ENCODE measurements at regions not wholly inside any gene's neighbourhood (a gene's known extent, or its start where the extent isn't known, plus 50 kb on each side); places are given as distances from the start of the nearest gene placed in this dataset.

- no peak for FAIRE-seq
- no peak for DNase-seq (ENCODE audit: insufficient read length, low spot score)
Observed at GRCh38 chr3:124459678-124460077, 270.6 kb upstream of the UMPS start.

GRCh38 chr3:124461126-124461525, 269.1 kb upstream of the UMPS start:
- DNase-seq (ENCODE audit: insufficient read length, low spot score) (no peak), FAIRE-seq (no peak)

GRCh38 chr3:124461838-124462632, 268.2 kb upstream of the UMPS start:
- DNase-seq (ENCODE audit: insufficient read length, low spot score) (no peak), FAIRE-seq (no peak)

GRCh38 chr3:124463234-124463633, 267.0 kb upstream of the UMPS start:
- FAIRE-seq (no peak), DNase-seq (ENCODE audit: insufficient read length, low spot score) (no peak)

DNA sequence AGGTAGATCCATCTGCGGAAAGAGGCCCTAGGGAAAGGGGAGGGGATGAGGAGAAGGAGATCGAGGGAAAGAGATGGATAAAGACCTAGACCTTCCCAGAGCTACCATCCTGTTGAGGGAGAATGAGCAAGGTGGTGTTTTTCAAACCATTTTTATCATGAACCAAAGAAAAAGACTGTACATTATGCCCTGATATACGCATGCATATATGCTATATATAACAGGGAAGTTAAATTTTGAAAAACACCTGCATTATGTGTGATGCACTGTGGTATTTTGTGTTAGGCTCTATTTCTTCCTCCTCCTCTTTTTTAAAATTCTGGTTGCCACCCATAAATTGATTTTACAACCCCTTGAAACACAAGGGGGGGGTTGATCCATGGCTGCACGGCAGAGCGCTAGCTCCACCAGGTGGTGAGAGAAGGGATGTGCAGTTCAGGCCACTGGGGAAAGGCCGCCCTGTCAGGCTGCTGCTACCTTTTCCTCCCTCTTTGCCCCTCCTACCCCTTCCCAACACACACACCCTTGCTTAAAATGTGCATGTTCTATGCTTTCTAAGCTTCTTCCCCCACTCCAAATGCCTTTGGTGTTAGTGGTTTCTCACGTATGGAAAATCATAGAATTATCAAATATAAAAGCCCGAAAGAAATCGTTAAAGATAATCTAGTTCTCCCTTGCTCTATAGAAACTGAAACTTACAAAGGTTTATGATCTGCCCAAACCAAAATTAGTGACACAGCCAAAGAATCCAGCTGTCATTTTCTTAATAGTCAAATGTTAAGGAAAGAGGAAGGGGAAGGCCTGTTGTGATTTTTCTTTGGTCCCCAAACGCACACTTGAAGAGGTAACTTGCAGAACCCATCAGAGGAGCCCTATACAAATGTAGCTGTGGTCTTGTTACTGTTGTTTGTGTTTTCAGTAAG, 262.0 kb upstream of the UMPS start:
- DNase-seq (ENCODE audit: insufficient read length, low spot score) (peak; percentile 52), FAIRE-seq (peak; percentile 72)

DNA sequence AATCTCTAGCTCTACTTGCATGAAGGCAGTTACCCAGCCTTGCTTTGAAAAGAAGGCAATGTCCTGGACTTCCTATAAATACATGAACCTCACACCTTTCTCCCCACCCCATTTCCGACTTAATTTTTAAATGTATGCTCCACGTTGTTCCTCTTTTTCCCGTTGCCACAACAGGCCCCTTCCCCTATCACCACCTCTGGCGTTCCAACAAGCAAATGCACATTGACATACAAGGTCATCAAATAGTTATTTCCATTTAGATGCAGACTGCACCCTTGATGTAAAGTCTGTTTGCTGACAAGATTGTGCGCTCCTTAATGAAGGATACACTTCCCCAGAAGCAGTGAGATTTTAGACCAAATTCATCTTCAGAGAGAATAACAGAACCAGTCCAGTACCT, 260.7 kb upstream of the UMPS start:
- FAIRE-seq, result no peak

GRCh38 chr3:124478830-124479229, 251.4 kb upstream of the UMPS start:
- DNase-seq (ENCODE audit: insufficient read length, low spot score), result no peak
- FAIRE-seq, result no peak

More for the DNA sequence above, 260.7 kb upstream of the UMPS start:
- DNase-seq (ENCODE audit: insufficient read length, low spot score), result no peak

DNA sequence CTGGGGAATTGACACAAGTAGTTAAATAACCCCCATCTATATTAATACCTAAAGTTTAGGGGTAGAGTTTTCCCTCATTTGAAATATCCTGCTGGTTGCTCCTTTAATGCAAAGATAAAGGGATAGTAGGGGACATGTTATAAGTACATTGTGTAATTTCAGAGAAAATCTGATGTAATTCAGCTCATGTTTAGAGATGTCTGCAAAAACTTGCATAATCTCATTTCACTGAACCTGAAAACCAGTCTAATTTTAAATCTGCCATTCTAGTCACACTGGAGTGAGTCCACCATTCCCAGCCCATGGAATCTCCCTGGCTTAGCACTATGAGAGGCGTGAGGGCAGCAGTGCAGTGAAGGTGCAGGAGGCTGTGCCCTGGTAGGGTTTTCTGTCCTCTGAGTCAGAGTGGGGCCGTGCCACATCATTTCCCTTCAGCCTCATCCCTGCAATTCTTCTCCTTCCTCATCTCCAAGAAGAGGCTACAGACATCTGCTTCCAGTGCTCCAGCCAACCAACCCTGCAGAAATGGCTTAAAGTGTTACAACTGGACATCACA, 246.3 kb upstream of the UMPS start:
- FAIRE-seq (no peak), DNase-seq (ENCODE audit: insufficient read length, low spot score) (no peak)

DNA sequence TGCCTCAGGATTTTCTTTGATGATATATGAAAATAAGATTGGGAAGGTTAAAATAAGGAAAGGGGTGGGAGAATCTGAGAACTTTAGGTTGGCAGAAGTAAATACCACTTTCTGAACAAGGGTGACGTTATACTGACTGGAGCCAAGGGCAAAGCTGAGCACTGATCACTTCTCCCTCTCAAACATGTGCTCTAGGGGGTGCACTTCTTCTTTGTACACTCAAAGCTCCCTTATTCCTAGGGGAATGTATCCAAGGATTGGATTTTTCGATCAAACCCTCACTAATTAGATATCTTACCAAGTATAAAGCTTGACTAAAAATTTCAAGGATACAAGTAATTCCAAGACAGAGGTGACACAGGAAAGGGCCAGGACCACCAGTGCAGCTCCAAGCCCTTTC, 243.9 kb upstream of the UMPS start:
- FAIRE-seq (no peak), DNase-seq (ENCODE audit: insufficient read length, low spot score) (no peak)

DNA sequence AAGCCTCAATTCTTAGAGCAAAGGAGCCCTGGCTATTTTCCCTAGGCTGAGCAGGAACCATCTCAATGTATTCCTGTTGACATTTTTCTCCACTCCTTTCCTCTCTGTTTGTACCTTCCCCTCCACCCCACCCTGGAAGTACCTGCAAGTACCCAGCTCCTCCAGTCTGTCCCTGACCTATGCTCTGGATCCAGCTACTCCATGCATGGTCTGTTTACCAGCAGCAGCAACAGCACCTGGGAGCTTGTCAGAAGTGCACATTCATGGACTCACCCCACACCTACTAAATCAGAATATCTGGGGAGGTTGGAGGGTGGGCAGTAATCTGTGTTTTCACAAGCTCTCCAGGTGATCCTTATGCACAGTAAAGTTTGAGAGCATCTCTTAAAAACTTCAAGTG, 240.7 kb upstream of the UMPS start:
- FAIRE-seq, result no peak

GRCh38 chr3:124491098-124491497, 239.2 kb upstream of the UMPS start:
- FAIRE-seq, result no peak
- no peak for DNase-seq (ENCODE audit: insufficient read length, low spot score)

More for the DNA sequence above, 240.7 kb upstream of the UMPS start:
- no peak for DNase-seq (ENCODE audit: insufficient read length, low spot score)

GRCh38 chr3:124491875-124492274, 238.4 kb upstream of the UMPS start:
- DNase-seq (ENCODE audit: insufficient read length, low spot score) (no peak), FAIRE-seq (no peak)

DNA sequence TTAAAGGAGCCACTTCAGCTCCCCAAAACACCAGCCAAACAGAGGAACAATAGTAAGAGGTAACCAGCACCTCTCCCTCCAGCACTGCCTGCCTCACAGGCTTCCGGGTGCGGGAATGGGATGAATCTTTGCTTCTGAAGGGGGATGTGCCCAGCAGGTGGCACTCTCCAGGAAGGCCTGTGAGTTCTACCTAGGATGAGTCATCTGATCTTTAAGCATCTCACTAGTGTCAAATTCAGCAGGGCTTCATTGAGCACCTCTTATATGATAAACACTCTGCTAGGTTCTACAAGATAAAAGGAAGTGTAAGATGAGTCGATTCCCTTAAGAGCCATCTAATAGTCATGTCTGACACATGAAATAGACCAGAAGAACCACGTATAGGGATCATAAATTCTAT, 237.4 kb upstream of the UMPS start:
- FAIRE-seq (peak; percentile 62), DNase-seq (ENCODE audit: insufficient read length, low spot score) (peak; percentile 53)

- FAIRE-seq (no peak), DNase-seq (ENCODE audit: insufficient read length, low spot score) (no peak)
Observed at GRCh38 chr3:124496061-124496460, 234.2 kb upstream of the UMPS start.

- no peak for DNase-seq (ENCODE audit: insufficient read length, low spot score)
Observed at GRCh38 chr3:124497487-124497886, 232.8 kb upstream of the UMPS start.

GRCh38 chr3:124498891-124499290, 231.4 kb upstream of the UMPS start:
- FAIRE-seq (no peak), DNase-seq (ENCODE audit: insufficient read length, low spot score) (no peak)

More at GRCh38 chr3:124497487-124497886, 232.8 kb upstream of the UMPS start:
- FAIRE-seq, result no peak

GRCh38 chr3:124504332-124505059, 225.8 kb upstream of the UMPS start:
- FAIRE-seq, result no peak

GRCh38 chr3:124509884-124510283, 220.4 kb upstream of the UMPS start:
- FAIRE-seq, result no peak

More at GRCh38 chr3:124504332-124505059, 225.8 kb upstream of the UMPS start:
- no peak for DNase-seq (ENCODE audit: insufficient read length, low spot score)

GRCh38 chr3:124510290-124510689, 220.0 kb upstream of the UMPS start:
- FAIRE-seq, result no peak
- no peak for DNase-seq (ENCODE audit: insufficient read length, low spot score)

More at GRCh38 chr3:124509884-124510283, 220.4 kb upstream of the UMPS start:
- DNase-seq (ENCODE audit: insufficient read length, low spot score), result no peak

GRCh38 chr3:124512881-124513609, 217.2 kb upstream of the UMPS start:
- FAIRE-seq, result no peak
- no peak for DNase-seq (ENCODE audit: insufficient read length, low spot score)
